HG03558 (cell line): ENCODE measurements at regions not wholly inside any gene's neighbourhood (a gene's known extent, or its start where the extent isn't known, plus 50 kb on each side); places are given as distances from the start of the nearest gene placed in this dataset.

ENCODE experiments used
- ATAC-seq: cut with Tn5 transposase; IDR thresholded peaks from one replicate; pipeline ENCODE4 v1.9.1; 2021; ENCODE audit warnings: moderate number of reproducible peaks; ENCODE audit not compliant: unreplicated experiment; ENCODE audit errors: extremely low read depth

DNA sequence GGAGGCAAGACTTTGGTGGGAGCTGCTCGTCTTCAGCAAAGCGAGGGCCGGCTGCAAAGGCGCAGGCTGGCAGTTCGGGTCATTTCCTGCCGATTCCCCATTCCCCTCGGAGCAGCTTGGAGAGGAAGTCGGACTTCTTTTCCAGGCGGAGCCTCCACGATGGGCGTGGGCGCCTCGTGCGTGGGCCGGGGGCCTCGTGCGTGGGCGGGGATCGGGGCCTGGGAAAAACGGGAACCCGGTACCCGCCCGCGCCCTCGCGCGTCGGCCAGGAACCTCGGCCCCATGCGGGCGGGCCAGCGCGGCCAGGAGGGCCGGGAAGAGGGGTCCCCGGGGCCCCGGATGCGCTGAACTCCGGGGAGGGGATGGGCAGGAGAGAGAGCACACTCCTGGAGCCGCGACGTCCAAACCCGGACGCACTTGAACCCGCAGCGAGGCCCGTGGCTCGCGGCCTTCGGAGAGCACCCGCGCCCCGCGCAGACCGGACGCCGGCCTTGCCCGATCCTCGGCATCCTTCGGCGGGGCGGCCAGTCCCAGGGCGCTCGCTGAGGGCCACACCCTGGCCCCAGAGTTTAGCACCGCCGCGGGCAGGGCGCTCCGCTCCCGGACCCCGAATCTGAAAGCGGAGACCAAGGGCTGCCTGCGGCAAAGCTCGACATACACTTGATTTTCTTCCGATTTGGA, 368.4 kb downstream of the MTX2 start:
- no peak for ATAC-seq

DNA sequence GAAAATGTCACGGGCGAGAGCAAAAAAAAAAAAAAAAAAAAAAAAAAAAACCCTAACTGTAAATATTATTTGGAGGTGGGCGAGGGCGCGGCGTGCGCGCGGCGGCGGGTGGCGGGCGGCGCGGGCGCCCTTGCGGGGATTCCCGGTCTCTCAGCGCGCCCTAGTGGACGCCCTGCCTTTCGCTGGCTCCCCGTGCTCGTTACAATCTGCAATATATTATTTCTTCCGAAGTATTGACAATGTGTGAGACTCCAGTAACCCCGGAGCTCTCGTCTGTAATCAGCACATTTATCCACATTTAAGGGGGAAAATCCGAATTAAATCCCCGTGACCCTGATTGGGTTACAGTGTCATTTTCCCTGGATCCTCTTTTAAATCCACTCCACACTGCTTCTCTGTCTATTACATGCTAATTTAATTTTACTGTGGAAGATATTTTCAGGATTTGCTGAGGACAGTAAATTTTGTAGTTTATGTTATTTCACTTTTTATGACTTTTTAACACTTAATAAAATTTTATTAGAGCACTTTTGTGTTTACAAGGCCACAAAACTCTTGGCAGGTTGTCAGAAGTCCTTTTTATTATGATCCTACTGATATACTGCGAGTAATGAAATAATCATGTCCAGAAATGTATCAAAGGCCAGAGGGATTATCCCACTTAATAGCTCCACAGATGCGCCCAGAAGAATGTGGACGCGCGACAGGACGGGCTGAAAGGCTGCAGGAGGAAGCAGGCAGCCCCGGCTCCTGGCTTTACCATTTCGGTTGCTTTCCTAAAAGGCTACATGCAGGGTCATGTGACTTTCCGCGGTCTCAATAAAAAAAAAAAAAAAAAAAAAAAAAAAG, 369.1 kb downstream of the MTX2 start:
- ATAC-seq = no peak

DNA sequence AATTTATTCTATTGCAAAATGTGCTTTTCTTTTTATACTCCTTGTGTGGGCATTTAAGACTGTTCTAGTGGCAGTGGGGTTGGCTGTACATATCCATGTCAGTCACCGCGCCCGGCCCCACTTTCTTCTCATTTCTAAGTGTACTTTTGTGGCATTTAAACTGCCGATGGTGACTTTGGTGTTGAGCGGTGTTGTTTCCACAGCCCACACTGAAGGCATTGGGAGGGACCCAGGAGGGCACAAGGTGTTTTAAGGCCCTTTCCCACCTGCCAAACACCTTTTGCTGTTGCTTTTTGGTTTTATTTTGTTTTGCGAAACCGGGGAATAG, 369.7 kb downstream of the MTX2 start:
- no peak for ATAC-seq

DNA sequence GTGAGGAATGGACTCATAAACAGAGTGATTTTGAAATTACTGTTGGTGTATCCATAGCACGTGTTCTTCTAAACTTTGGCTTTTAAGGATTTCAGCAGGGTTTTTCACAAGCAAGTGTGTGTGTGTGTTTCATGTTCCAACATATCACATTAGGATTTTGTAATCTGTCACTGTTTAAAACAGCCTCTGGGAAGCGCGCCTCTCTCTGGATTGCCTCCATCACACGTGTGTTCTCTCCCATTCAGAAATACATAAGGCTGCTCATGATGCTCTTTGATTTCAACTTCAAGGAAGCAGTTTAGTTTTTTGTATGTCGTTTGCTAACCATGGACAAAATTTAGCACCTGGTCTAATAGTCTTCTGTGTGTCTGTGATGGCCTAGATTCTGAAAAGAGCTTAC, 370.4 kb downstream of the MTX2 start:
- ATAC-seq = no peak

DNA sequence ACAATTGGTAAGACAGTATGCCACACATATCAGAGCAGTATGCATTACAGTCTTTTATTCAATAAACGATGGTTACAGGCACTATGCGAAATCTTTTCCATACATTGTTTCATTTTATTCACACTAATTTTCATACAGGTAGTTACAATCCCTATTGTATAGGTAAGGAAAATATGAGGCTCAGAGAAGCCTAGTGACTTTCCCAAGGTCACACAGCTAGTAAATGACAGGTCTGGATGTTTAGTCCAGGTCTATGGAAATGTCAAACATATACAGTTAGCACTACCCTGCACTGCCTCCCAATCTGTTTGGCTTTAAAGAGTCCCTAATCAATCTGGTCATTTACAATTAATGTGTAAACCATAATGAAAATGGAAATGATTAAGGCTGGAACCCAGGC, 372.2 kb downstream of the MTX2 start:
- ATAC-seq = no peak

DNA sequence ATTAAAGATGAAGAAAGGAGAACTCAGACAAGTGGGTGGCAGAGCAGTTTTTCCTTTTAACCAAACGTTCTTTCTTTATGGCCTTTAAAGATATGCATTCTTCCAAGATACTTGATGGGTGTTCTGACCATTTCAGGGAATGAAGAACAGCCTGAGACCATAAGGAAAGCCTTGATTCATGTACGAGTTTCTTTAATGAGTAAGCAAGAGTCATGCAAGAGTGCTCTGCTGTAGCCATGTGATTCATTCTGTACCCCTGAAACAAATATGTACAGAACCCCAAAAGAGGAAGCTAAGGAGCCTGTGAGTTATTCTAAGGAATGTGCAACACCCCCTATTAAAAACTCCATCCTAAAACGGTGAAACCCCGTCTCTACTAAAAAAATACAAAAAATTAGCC, 372.8 kb downstream of the MTX2 start:
- no peak for ATAC-seq

DNA sequence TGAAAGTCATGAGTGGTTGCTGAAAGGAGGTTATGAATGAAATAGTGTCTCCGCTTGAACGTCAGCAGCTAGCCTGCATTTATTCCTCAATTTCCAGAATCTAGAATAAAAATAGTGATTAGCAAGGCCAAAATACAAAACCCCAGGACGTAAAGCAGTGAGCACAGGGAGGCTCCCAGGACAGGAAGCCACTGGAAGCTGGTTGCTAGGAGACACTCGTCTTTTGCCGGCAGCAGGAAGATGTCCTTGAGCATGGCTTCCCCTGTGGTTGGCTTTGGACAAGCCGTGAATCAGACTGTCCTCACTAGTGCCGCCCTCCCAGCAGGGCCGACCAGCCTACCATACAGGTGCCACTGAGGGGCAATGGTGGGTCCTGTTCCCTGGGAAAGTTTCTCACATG, 374.4 kb downstream of the MTX2 start:
- ATAC-seq = no peak

DNA sequence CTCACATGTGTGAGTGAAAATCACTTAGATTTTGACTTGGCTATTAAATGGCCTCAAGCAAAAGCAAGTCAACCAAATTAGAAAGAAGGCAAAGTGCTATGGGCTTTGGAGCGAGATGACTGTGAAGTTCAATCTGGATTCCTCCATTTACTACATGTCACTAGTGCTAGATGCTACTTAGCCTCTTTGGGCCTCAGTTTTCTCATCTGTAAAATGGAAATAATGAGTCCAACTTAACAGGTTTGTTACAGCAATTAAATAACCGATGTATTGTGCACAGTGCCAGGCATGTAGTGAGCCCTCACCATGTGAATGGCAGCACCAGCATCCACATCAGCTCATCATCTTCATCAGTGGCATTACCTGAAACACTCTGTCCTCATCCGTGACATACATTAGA, 376.3 kb downstream of the MTX2 start:
- ATAC-seq = no peak

DNA sequence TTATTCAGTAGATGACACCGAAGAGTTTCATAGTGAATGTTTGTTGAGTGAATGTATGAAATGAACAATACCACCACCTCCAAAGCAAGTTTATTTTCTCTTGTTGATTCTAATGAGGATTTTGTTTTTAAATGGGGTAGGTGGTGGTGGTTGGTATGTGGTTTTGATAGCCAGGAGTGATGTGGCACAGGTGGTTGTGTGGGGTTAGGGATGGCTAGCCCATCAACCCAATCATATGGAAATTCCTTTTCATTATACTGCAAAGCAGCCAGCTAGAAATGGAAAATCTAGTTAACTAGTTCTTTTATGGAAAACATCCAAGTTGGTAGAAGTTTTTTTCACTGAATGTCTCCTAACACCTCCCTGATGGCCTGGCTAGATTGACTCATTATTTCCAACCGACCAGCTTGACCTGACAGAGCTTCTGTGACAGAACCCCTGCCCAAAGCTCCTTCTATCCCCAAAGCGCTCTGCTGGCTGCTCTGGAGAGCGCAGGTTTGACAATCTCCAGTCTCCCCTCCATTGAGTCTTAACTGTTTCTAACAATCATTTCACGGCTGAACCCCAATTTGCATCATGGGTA, 376.9 kb downstream of the MTX2 start:
- ATAC-seq = no peak

DNA sequence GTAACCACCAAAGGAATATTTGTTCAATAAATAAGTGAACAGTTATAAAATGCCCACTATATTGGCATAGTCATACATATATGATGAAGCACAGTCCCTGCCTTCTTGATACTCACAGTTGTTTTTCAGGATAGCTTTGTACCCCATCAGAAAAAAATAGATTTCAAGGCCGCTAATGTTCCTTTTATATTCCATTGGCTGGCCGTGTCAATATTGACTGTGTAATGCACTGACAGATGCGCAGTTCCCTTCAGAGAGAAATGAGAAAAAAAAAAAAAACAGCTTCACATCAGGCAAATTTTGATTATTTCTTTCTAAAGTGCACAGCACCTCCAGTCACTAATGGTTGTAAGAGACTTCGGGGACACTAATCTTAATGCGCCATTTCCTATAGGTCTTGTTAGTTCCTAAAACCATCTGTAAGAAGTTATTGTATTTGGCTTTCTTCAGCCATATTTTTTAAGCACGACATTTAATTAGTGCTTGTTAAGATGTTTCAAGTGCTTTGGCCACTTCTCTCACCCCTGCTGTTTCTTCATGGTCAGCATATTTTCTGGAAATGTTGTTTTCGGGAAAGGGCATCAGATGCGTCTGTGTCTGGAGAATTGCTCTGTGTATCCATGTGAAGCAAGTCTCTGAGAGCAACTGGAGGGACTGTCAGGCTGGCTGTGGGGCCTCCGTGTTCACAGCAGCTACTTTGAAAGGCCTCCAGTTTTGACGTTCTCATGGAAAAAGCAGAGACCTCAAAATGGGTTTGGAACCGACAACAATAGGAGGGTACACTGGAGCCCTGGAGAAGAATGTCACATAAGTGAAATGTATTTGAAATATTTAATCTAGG, 378.3 kb downstream of the MTX2 start:
- no peak for ATAC-seq

DNA sequence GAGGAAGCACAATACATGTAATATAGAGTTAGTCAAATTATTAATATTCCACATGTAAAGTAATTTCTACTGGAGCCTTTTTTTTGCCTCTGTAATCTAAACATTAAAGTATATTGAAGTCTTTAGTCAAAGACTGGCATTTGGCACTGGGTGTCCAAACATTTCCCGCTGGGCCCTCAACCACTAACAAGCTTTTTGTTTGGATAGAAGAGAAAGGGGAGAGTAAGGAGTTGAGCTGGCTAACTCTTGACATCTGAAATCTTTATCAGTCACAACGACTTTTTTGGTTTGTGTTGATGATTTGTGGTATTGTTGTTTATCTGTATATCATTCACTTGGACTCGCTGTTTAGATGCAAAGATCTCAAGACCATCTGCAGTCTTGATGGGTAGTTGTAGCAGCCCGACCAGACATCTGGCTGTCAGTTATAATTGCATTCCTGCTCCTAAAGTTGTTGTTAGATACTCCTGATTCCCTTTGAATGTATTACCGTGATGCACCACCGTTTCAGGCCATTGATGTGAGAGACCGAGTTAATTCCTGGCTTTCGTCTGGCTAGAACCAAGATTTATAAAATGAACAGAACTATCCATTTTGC, 379.6 kb downstream of the MTX2 start:
- no peak for ATAC-seq

DNA sequence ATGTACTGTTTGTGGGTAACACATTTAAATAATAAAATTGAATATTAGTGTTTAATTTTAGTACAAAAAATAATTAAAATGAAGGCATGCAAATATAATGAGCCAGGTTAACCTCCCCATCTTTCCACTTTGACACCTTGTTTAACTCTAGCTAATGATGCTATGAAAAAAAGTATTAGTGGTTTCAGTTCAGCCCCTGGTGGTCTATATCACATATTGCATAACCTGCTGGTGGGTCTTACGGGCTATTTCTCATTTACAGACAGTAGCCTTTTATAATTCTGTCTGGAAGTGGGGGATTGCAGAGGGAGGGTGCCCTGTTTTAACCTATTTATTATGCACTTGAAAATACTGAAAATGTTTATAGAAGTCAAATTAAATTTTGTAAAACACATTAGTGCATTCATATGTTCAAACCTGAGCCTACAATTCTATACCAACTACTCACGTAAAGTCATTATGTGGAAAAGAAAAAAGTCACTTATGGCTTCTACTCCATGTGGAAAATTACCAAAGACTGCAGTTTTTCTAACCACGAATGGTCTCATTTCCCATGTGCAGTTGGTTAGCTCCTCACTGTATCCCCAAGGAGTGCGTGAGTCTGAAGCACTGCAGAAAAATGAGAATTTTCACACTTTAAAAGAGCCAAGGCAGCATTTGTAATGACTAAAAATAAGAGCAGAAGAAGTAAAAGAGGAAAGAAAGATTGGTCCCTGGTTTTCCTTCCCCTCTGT, 381.0 kb downstream of the MTX2 start:
- no peak for ATAC-seq

DNA sequence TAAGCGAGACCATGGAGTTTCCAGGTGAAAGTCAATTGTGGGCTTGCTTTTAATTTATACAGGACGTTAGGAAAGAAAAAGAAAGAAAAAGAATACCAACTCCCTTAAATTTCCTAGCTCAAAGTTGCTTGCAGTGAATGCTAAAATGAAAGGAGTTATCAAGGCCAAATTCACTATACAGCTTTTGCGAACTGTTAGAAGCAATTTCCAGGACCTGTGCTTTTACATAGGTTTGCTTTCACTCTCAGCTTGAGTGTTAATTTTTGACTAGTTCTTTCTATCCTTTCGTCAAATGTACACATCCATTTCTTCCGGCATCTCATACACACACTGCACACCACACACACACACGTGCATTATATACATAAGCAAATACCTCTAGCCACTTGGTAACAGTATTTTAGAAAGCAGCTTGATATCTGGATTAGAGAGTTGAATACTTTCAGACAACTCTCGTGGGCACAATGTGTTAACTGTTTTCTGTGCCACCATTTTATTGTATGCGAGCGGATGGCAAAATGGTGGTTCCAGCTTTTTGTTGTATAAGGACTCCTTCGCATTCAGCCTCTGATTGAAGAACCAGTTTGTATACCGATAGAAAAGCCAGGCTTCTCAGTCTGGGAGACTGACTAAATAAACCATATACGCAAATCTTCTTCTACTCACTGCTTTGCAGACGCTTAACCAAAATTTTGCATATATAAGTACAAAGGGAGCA, 381.8 kb downstream of the MTX2 start:
- no peak for ATAC-seq

DNA sequence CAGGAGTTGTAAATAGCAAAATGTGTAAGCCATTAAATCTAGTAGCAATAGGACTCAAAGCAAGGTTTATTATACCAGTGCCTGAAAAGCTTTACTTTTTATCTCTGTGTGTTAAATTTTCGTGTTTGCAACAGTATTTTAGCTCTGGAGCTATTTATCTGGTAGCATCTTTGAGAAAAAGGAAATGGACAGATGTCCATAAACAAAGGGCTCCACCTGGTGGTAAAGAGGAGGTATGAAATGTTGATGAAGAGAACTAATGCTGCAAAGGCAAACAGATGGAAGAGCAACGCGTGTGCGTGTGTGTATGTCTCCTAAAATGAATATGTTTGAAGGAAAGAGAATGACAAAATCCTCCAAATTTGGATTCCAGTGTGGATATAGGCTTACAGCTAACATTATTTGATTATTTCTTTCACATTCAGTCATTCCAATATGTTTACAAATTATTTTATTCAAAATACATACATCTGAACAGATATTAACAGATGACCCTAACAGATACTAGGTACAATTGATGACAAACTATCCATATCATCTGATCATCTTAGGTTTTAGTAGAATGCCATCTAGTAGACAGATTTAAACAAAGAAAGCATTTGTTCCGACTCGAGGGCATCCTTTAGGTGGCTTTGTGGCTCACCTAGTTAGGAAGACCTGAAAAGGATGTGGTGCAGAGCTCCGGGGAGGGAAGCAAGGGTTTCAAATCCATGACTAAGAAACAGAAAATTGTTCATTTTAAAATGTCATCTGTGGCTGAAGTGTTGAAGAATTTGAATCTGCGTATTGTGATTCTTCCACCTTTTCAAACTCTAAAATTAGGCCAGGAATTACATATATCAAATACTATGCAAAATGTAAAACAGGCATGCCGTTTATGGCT, 383.3 kb downstream of the MTX2 start:
- no peak for ATAC-seq

DNA sequence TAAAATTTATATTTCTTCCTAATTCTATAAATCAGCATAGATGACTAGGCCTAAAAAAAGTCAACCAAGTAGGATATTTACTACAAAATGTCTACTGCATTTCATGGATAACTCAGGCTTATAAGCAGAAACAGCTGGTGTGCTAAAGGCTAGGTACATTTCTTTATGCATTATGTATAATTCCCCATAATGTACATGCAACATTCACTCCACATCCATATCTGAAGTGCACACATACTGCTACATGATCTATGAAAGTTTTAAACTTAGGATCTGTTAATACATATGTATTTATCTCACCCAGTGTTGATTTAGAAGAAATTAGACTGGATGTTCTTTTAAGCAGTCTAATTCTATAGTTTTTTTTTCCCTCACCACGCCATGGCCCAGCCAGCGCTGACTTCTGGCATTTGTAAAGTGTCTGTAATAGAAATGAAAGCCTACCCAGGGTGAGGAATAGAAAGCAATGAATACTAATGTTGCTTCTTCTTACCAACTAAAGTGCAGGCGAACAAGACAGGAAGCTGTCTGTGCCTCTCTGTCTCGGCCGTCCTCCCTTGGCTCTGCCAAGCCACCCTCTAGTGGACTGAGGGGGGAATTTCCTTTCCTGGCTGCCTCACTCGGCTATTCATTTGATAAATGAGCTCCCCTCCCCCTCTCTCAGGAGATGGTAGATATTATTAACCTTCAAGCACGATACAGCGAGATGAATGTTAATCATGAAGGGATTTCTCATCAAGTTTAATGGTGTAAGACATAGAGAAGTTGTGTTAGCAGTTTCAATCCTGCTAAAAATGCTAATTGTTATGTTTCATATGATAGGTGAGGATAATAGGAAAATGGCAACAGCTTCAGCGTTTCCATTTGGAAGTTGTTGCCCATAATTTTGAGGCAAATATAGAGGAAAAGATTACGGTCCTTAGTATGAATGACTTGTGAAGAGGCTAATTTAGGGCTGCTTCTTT, 384.5 kb downstream of the MTX2 start:
- no peak for ATAC-seq

DNA sequence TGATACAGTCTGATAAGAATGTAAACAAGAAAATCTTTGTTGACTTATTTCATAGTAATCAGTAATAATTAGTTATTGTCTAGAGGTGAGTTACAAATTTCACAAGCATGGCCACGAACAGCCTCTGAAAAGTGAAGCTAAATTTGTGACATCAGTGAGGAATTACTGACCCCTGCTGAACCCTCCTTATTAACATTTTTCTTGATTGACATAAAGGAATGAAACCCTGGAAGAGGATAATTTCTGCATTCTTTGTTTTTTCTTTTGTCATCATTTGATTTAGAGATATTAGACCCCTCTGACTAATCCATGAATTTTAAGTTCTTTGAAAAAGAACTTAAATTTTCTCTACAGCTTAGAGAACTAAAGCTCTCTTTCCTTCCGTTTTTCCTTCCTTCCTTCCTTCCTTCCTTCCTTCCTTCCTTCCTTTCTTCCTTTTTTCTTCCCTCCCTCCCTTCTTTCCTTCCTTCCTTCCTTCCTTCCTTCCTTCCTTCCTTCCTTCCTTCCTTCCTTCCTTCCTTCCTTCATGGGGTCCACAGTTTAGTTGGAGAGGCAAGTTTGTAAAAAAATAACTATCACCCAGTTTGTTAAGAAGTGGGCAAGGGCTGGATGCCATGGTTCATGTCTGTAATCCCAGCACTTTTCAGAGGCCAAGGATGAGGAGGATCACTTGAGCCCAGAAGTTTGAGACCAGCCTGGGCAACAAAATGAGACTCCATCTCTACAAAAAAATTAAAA, 387.0 kb downstream of the MTX2 start:
- no peak for ATAC-seq
